Activated CD4-positive, alpha-beta T cell treated with anti-CD3 and anti-CD28 coated beads for 36 hours (primary cell): ENCODE measurements at regions not wholly inside any gene's neighbourhood (a gene's known extent, or its start where the extent isn't known, plus 50 kb on each side); places are given as distances from the start of the nearest gene placed in this dataset.
A peak's percentile ranks its signal among the peaks of the same experiment; 100 is the strongest.

ENCODE experiments used
- ATAC-seq: fragments of 200-7000 bp; cut with Tn5 transposase; one replicate; pipeline ENCODE4 v1.10.0; 2021; ENCODE audit warnings: mild to moderate bottlenecking, moderate library complexity
- CTCF ChIA-PET: fragments of 350-600 bp; sonication (Branson Sonifier 250); formaldehyde crosslinking; loops from one replicate; lab custom pipeline; 2021; ENCODE audit warnings: antibody characterized with exemption; lab: Charles Lee
- POLR2A ChIA-PET: fragments of 350-600 bp; sonication (Branson Sonifier 250); formaldehyde crosslinking; loops from one replicate; lab custom pipeline; 2021; ENCODE audit warnings: antibody characterized with exemption, inconsistent platforms; lab: Charles Lee
- DNase-seq: peaks from one replicate; pipeline ENCODE4 v3.0.0-alpha.2; 2020
- H3K27ac Mint-ChIP-seq: one replicate; pipeline ENCODE4 v1.8.0; 2021; ENCODE audit warnings: mixed read lengths
- H3K27me3 Mint-ChIP-seq: one replicate; pipeline ENCODE4 v1.8.0; 2021; ENCODE audit warnings: mixed read lengths
- H3K36me3 Mint-ChIP-seq: one replicate; pipeline ENCODE4 v1.8.0; 2021; ENCODE audit warnings: low read depth, mixed read lengths
- H3K4me1 Mint-ChIP-seq: one replicate; pipeline ENCODE4 v1.8.0; 2021; ENCODE audit warnings: mixed read lengths
- H3K4me3 Mint-ChIP-seq: one replicate; pipeline ENCODE4 v1.8.0; 2021; ENCODE audit warnings: mild to moderate bottlenecking, moderate library complexity, mixed read lengths
- H3K9me3 Mint-ChIP-seq: one replicate; pipeline ENCODE4 v1.8.0; 2021; ENCODE audit warnings: low read depth, mixed read lengths
- intact Hi-C, 2 experiments: fragments of 100-400 bp; cut with DNase I in 1 of 2; cut with micrococcal nuclease in 1 of 2; formaldehyde crosslinking; loops; one replicate each; pipeline versions ENCODE4 v1.14.2 to v1.15.1; 2022 to 2024; cut with DNase I, micrococcal nuclease

DNA sequence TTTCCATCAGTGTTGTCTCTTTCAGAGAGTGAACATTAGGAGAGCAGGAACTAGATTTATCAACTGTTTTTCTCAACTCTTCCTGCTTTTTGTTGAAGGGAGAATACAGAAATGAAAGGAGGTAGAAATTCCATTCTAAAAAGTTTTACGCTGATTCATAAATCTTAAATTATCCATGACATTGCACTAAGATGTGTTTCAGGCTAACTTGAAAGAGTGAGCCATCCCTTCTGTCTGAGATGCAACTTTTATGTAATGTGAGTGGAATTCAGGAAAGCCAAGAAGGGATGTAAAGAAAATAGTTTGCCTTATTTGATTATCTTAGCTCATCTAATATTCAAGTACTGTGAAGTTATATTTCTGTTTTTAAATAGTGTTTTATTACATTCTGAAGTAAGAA, 349.5 kb upstream of the RGS6 start:
- POLR2A ChIA-PET = no interaction called here
- CTCF ChIA-PET = interaction anchor here (1.0 to 1.5 kb wide), 2 partner anchors 9 to 11 kb away, joined by 3 to 4 read pairs; no protein-coding TSS in a partner anchor
- Mint-ChIP-seq H3K4me3 (no peak overlapping the region), H3K4me1 (peaks cover 21% of the 10 kb centered on the region), H3K36me3 (peaks cover 4% of the 10 kb centered on the region), H3K27me3 (no peaks in the 10 kb centered on the region), H3K27ac (no peak overlapping the region), H3K9me3 (no peaks in the 10 kb centered on the region)
- intact Hi-C loops = no loop called here
- ATAC-seq (no peak), DNase-seq (no peak)

GRCh38 chr14:71583194-71583593, 349.0 kb upstream of the RGS6 start:
- no peaks in the 10 kb centered on the region for H3K9me3 Mint-ChIP-seq
- peaks cover 4% of the 10 kb centered on the region for H3K36me3 Mint-ChIP-seq
- ATAC-seq (no peak), DNase-seq (no peak)
- intact Hi-C loops = no loop called here
- no peaks in the 10 kb centered on the region for H3K27me3 Mint-ChIP-seq
- ChIA-PET POLR2A (no interaction called here), CTCF (interaction anchor here (1.5 kb wide), 1 partner anchor 9 kb away, joined by 4 read pairs; no protein-coding TSS in a partner anchor)
- peaks cover 25% of the 10 kb centered on the region for H3K4me1 Mint-ChIP-seq
- no peak overlapping the region for H3K27ac Mint-ChIP-seq
- H3K4me3 Mint-ChIP-seq = no peak overlapping the region

GRCh38 chr14:71583705-71584104, 348.5 kb upstream of the RGS6 start:
- Mint-ChIP-seq H3K27me3 (no peaks in the 10 kb centered on the region), H3K36me3 (peaks cover 7% of the 10 kb centered on the region), H3K4me1 (peaks cover 26% of the 10 kb centered on the region), H3K27ac (no peak overlapping the region), H3K9me3 (no peaks in the 10 kb centered on the region), H3K4me3 (no peak overlapping the region)
- ChIA-PET CTCF (no interaction called here), POLR2A (no interaction called here)
- DNase-seq (no peak), ATAC-seq (no peak)
- intact Hi-C loops = no loop called here

GRCh38 chr14:71585361-71585760, 346.9 kb upstream of the RGS6 start:
- Mint-ChIP-seq H3K27ac (no peak overlapping the region), H3K27me3 (no peaks in the 10 kb centered on the region), H3K4me1 (peaks cover 31% of the 10 kb centered on the region), H3K9me3 (no peaks in the 10 kb centered on the region), H3K36me3 (peaks cover 11% of the 10 kb centered on the region), H3K4me3 (no peak overlapping the region)
- POLR2A ChIA-PET = no interaction called here
- intact Hi-C loops = no loop called here
- CTCF ChIA-PET = no interaction called here
- DNase-seq (no peak), ATAC-seq (no peak)

DNA sequence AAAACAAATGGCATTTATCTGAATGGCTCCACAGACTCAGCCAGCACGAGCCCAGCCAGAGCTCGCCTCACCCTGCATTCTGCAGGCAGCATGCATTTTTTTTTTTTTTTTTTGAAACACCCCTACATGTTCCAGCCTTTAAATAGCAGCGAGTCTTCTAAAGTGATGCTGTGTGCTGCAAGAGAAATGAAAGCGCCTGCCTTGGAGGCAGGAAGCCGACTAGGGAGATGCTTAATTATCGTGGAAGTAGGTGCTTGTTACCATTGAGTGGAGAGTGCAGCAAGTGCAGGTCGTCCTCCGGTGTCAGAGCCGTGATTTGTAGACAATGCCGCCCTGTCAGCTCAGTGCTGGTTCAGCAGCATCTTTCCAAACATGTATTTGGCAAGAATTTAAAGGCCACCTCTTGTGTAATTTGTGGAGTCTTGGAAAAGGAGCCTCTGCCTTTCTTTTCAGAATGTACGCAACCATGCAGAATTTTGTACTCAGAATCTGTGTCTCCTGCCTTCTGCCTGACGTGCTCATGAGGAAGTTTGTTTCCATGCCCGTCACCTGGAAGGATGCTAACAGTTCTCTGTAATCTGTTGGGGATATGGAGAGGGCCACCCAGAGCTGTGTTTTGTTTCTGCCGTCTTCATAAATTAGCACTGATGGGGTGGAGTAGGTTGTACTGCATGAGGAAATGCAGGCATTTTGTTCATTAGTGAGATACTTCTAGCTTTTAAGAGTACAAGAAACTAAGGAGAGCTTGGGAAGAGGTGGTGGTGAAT, 345.9 kb upstream of the RGS6 start:
- CTCF ChIA-PET = interaction anchor here (0.5 to 1.5 kb wide), 2 partner anchors 10 to 375 kb away, joined by 3 read pairs; no protein-coding TSS in a partner anchor
- peaks cover 37% of the 10 kb centered on the region for H3K4me1 Mint-ChIP-seq
- no peaks in the 10 kb centered on the region for H3K27me3 Mint-ChIP-seq
- H3K4me3 Mint-ChIP-seq = no peak overlapping the region
- H3K27ac Mint-ChIP-seq = no peak overlapping the region
- POLR2A ChIA-PET = no interaction called here
- peaks cover 11% of the 10 kb centered on the region for H3K36me3 Mint-ChIP-seq
- DNase-seq = no peak
- H3K9me3 Mint-ChIP-seq = no peaks in the 10 kb centered on the region
- no peak for ATAC-seq
- intact Hi-C loops = no loop called here

DNA sequence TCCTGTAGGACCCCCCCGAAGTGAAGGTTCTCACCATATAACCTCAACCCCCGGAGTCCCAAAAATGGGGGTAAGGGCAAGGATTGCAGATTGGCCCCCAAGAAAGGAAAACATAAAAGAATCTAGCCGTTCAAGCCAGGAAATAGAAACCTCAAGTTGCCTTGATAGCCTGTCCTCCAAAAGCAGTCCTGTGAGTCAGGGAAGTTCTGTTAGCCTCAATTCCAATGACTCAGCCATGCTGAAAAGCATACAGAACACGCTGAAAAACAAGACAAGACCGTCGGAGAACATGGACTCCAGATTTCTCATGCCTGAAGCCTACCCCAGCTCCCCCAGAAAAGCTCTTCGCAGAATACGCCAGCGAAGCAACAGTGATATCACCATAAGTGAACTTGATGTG, 344.2 kb upstream of the RGS6 start:
- intact Hi-C loops = no loop called here
- H3K9me3 Mint-ChIP-seq = no peaks in the 10 kb centered on the region
- no peaks in the 10 kb centered on the region for H3K27me3 Mint-ChIP-seq
- CTCF ChIA-PET = interaction anchor here (1.7 kb wide), 1 partner anchor 11 kb away, joined by 4 read pairs; no protein-coding TSS in a partner anchor
- no peak overlapping the region for H3K27ac Mint-ChIP-seq
- H3K36me3 Mint-ChIP-seq = peaks cover 11% of the 10 kb centered on the region
- H3K4me3 Mint-ChIP-seq = no peak overlapping the region
- DNase-seq = no peak
- ATAC-seq = no peak
- POLR2A ChIA-PET = no interaction called here
- peaks cover 38% of the 10 kb centered on the region for H3K4me1 Mint-ChIP-seq

- DNase-seq = no peak
- ChIA-PET CTCF (interaction anchor here (1.1 to 1.7 kb wide), 2 partner anchors 10 to 19 kb away, joined by 3 to 4 read pairs; no protein-coding TSS in a partner anchor), POLR2A (no interaction called here)
- Mint-ChIP-seq H3K4me3 (no peak overlapping the region), H3K9me3 (no peaks in the 10 kb centered on the region), H3K27ac (no peak overlapping the region), H3K27me3 (no peaks in the 10 kb centered on the region), H3K4me1 (peaks cover 44% of the 10 kb centered on the region), H3K36me3 (peaks cover 11% of the 10 kb centered on the region)
- intact Hi-C loops = no loop called here
- ATAC-seq = no peak
Observed at GRCh38 chr14:71588576-71589215, 343.5 kb upstream of the RGS6 start.

DNA sequence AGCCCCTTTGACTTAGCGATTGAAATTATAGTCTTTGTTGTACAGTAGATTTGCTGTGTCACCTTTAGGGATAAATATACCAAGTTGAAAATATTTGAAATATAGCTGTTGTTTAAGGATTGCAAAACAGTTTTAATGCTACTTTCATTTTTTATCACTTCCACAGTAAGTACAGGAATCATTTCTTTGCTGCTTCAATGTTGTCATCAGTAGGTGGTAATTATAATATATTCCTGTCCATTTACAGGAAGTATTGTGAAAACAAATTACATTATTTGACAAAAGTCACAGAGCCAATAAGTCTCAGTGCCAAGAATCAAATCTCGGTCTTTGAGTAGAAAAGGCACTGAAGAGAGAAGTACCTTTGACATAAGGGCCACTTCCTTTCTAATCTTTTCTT, 342.6 kb upstream of the RGS6 start:
- Mint-ChIP-seq H3K4me1 (peaks cover 49% of the 10 kb centered on the region), H3K27ac (peak overlapping the region; percentile 31), H3K4me3 (no peak overlapping the region), H3K27me3 (no peaks in the 10 kb centered on the region), H3K9me3 (no peaks in the 10 kb centered on the region), H3K36me3 (peaks cover 9% of the 10 kb centered on the region)
- no peak for DNase-seq
- POLR2A ChIA-PET = no interaction called here
- intact Hi-C loops = no loop called here
- no peak for ATAC-seq
- CTCF ChIA-PET = interaction anchor here (1.1 to 1.7 kb wide), 2 partner anchors 9 to 18 kb away, joined by 3 to 4 read pairs; no protein-coding TSS in a partner anchor

- Mint-ChIP-seq H3K4me3 (no peak overlapping the region), H3K4me1 (peaks cover 54% of the 10 kb centered on the region), H3K27me3 (no peaks in the 10 kb centered on the region), H3K36me3 (peaks cover 9% of the 10 kb centered on the region), H3K9me3 (no peaks in the 10 kb centered on the region), H3K27ac (no peak overlapping the region)
- ChIA-PET POLR2A (no interaction called here), CTCF (interaction anchor here (1.0 kb wide), 1 partner anchor 19 kb away, joined by 3 read pairs; no protein-coding TSS in a partner anchor)
- DNase-seq = no peak
- no peak for ATAC-seq
- intact Hi-C loops = no loop called here
Observed at GRCh38 chr14:71590131-71590530, 342.1 kb upstream of the RGS6 start.

DNA sequence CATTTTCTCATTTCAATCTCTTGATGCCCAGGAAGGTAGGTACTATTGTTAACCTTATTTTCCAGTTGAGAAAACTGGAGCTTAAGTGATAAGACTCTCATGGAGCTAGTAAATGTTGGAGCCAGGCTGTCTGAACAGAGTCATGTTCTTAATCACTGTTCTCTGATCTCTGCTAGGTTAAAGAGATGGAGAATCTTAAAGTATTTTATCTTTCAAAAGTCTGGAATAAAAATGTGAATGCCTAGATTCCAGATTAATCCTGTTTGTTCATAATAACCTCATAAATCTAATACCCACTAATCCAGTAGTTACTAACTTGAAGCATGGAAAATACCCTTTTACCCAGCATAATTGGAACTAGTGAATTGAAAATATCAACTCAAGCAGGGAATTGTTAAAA, 341.0 kb upstream of the RGS6 start:
- ChIA-PET POLR2A (interaction anchor here (2.1 kb wide), 1 partner anchor 36 kb away, joined by 11 read pairs; no protein-coding TSS in a partner anchor), CTCF (interaction anchor here (1.0 to 1.6 kb wide), 2 partner anchors 18 to 36 kb away, joined by 3 to 5 read pairs; no protein-coding TSS in a partner anchor)
- Mint-ChIP-seq H3K9me3 (no peaks in the 10 kb centered on the region), H3K36me3 (peaks cover 9% of the 10 kb centered on the region), H3K27me3 (no peaks in the 10 kb centered on the region), H3K4me3 (no peak overlapping the region), H3K27ac (peak overlapping the region; percentile 47), H3K4me1 (peaks cover 55% of the 10 kb centered on the region)
- DNase-seq (no peak), ATAC-seq (no peak)
- intact Hi-C loops = no loop called here

DNA sequence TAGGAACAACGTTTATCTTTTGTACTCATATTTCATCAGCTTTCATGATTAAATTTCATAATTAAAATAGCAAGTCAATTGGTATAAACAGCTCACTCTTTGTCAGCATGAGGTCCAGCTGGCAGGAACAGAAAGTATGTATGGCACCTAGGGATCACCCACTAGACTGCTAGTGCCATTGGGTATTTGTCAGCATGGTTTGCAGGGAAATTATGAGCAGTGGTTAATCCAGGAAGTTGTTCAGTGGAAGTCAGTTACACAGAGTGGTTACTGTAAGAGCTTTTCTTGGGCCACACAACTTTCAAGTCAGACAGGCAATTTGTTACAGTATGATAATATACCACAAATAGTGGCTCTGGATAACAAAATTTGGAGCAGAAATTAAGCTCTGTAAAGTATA, 340.3 kb upstream of the RGS6 start:
- Mint-ChIP-seq H3K27ac (no peak overlapping the region), H3K9me3 (no peaks in the 10 kb centered on the region), H3K27me3 (no peaks in the 10 kb centered on the region), H3K36me3 (peaks cover 9% of the 10 kb centered on the region), H3K4me3 (no peak overlapping the region), H3K4me1 (peaks cover 50% of the 10 kb centered on the region)
- ChIA-PET CTCF (interaction anchor here (1.1 to 1.6 kb wide), 2 partner anchors 10 to 37 kb away, joined by 4 to 5 read pairs; no protein-coding TSS in a partner anchor), POLR2A (interaction anchor here (2.1 kb wide), 1 partner anchor 36 kb away, joined by 11 read pairs; no protein-coding TSS in a partner anchor)
- intact Hi-C loops = loop anchor here (1.0 kb wide), 1 partner anchor 37 kb away; no protein-coding TSS in a partner anchor
- DNase-seq (peak; percentile 52), ATAC-seq (peak; percentile 93)
